ENCODE measurements at regions not wholly inside any gene's neighbourhood (a gene's known extent, or its start where the extent isn't known, plus 50 kb on each side); places are given as distances from the start of the nearest gene placed in this dataset.
"Not testable (repeated sequence)": the region's sequence is repeated elsewhere in the genome, so short reads cannot be mapped to it uniquely, and the experiment has no call there.

GRCh38 chr10:81664800-81665199, 210.2 kb upstream of the NRG3 start:
- not testable (repeated sequence) for TF ChIP-seq CTCF (IDR thresholded peaks at IDR 0.05); POLR2AphosphoS5 (IDR thresholded peaks at IDR 0.05; ENCODE audit: insufficient read depth in 1 of 2, low read depth in 1 of 2); POLR2A (IDR thresholded peaks at IDR 0.05)
